SU-DHL-6 (cell line): ENCODE measurements at regions not wholly inside any gene's neighbourhood (a gene's known extent, or its start where the extent isn't known, plus 50 kb on each side); places are given as distances from the start of the nearest gene placed in this dataset.

Experiments used
- H2AFZ ChIP-seq: fragments of 200-600 bp; sonication (generic); 2 replicates; pipeline ENCODE4 v1.6.1; 2014; ENCODE audit warnings: low read depth, mild to moderate bottlenecking, moderate library complexity, mixed read lengths, antibody characterized with exemption, low read length; ENCODE audit not compliant: severe bottlenecking
- H3F3A ChIP-seq: fragments of 200-600 bp; shearing (Covaris generic); 2 replicates; pipeline ENCODE4 v1.6.0; 2016; ENCODE audit warnings: antibody characterized with exemption, mild to moderate bottlenecking; ENCODE audit not compliant: insufficient read depth
- H3K27ac ChIP-seq: fragments of 200-600 bp; sonication (generic); 2 replicates; pipeline ENCODE4 v1.5.1; 2016; ENCODE audit warnings: low read depth, mild to moderate bottlenecking, low read length, moderate library complexity, mixed read lengths
- H3K27me3 ChIP-seq: fragments of 200-600 bp; sonication (generic), shearing (Covaris generic); 2 replicates; pipeline ENCODE4 v1.6.0; 2014; ENCODE audit warnings: mild to moderate bottlenecking, low read length
- H3K36me3 ChIP-seq: fragments of 200-600 bp; sonication (generic); 2 replicates; pipeline ENCODE4 v1.6.1; 2014; ENCODE audit warnings: mild to moderate bottlenecking, low read length, mixed read lengths
- H3K4me2 ChIP-seq: fragments of 300-600, 200-600 bp; shearing (Covaris generic), sonication (generic); 2 replicates; pipeline ENCODE4 v1.6.0; 2014; ENCODE audit warnings: low read length, low read depth, mild to moderate bottlenecking; ENCODE audit not compliant: poor library complexity, severe bottlenecking
- H3K4me3 ChIP-seq: fragments of 200-600 bp; sonication (generic); 2 replicates; pipeline ENCODE4 v1.5.1; 2014; ENCODE audit warnings: antibody characterized with exemption, low read length, mild to moderate bottlenecking, mixed read lengths; ENCODE audit not compliant: insufficient read depth, poor library complexity, severe bottlenecking
- H3K79me2 ChIP-seq: fragments of 200-600 bp; sonication (generic); 2 replicates; pipeline ENCODE4 v1.6.1; 2014; ENCODE audit warnings: mild to moderate bottlenecking, low read length, moderate library complexity; ENCODE audit not compliant: insufficient read depth
- H3K9ac ChIP-seq: fragments of 200-600 bp; sonication (generic); 2 replicates; pipeline ENCODE4 v1.7.0; 2014; ENCODE audit warnings: mild to moderate bottlenecking, low read length
- H3K9me2 ChIP-seq: fragments of 200-600 bp; sonication (generic); replicated peaks from 2 replicates; pipeline ENCODE4 v1.6.1; 2014; ENCODE audit warnings: low read length; ENCODE audit not compliant: insufficient read depth
- H3K9me3 ChIP-seq: fragments of 200-600 bp; sonication (generic); 2 replicates; pipeline ENCODE4 v1.6.1; 2014; ENCODE audit warnings: low read length, mixed read lengths; ENCODE audit not compliant: insufficient read depth
- H4K20me1 ChIP-seq: fragments of 200-600 bp; sonication (generic); 2 replicates; pipeline ENCODE4 v1.6.1; 2014; ENCODE audit warnings: low read depth, mild to moderate bottlenecking, antibody characterized with exemption, low read length, moderate library complexity, mixed read lengths
- CTCF ChIP-seq: fragments of 200-600 bp; sonication (generic); IDR thresholded peaks from one replicate; pipeline ENCODE4 v1.5.1; 2017; ENCODE audit warnings: antibody characterized with exemption, mild to moderate bottlenecking, low read length, moderate library complexity; ENCODE audit not compliant: insufficient read depth, poor library complexity, severe bottlenecking
- EZH2phosphoT487 ChIP-seq: fragments of 200-600 bp; sonication (generic), shearing (Covaris generic); conservative IDR thresholded peaks from 2 replicates; pipeline ENCODE4 v1.6.1; 2018; ENCODE audit warnings: mild to moderate bottlenecking, antibody characterized with exemption, low read length, moderate library complexity, mixed read lengths

DNA sequence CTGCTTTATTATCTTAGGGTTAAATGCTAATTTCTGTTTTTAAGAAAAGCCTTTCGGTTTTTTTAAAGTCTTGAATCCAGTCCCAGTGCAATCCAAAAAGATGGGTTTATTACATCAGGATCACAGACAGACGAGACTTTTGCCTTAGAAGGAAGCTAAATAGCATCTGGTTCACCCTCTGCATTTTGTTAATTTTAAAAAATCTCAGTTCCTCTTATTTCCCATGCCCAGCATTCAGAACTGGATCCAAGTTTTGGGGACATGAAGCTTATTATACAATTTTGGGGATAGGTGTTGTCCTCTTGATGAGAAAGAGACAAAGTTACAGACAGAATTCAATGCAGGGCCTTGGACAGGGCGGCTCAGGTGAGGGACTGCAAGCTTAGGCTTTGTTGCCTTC lies 181.5 kb upstream of the LYSMD4 start:
- no peak for TF ChIP-seq CTCF
- H3K4me3 ChIP-seq = no peak overlapping the region
- no peak overlapping the region for H3K27ac ChIP-seq
- H2AFZ ChIP-seq = no peak overlapping the region
- no peaks in the 10 kb centered on the region for H4K20me1 ChIP-seq
- no peak overlapping the region for H3K9ac ChIP-seq
- no peak overlapping the region for H3K4me2 ChIP-seq
- no peaks in the 10 kb centered on the region for H3F3A ChIP-seq
- no peaks in the 10 kb centered on the region for H3K79me2 ChIP-seq
- no peaks in the 10 kb centered on the region for H3K9me2 ChIP-seq
- H3K9me3 ChIP-seq = no peaks in the 10 kb centered on the region
- H3K27me3 ChIP-seq = no peaks in the 10 kb centered on the region
- no peaks in the 10 kb centered on the region for H3K36me3 ChIP-seq

DNA sequence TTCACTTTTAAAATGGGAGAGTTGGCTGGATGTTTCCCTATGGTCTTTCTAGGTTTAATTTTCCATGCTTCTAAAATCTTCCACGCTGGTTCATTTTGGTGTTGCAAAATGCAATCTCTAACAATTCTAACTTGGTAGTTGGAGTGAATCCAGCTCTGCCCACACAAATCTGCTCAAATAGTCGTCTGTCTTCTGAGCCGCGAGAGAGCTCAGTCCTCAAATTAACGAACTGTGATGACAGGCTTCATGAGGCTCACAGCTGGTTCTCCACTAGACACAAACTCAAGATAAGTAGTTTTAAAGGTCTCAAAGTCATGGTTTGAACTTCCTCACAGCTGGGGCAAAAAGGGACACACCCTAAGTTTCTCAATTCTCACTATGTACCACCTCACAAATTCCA lies 178.6 kb upstream of the LYSMD4 start:
- H3K27ac ChIP-seq = no peak overlapping the region
- H3K9me2 ChIP-seq = no peaks in the 10 kb centered on the region
- no peaks in the 10 kb centered on the region for H3K9me3 ChIP-seq
- no peaks in the 10 kb centered on the region for H3F3A ChIP-seq
- H3K79me2 ChIP-seq = no peaks in the 10 kb centered on the region
- H3K27me3 ChIP-seq = no peaks in the 10 kb centered on the region
- no peak overlapping the region for H3K9ac ChIP-seq
- no peaks in the 10 kb centered on the region for H4K20me1 ChIP-seq
- no peaks in the 10 kb centered on the region for H3K36me3 ChIP-seq
- no peak overlapping the region for H3K4me3 ChIP-seq
- H3K4me2 ChIP-seq = no peak overlapping the region
- no peak for TF ChIP-seq EZH2phosphoT487
- TF ChIP-seq CTCF = no peak
- no peak overlapping the region for H2AFZ ChIP-seq

DNA sequence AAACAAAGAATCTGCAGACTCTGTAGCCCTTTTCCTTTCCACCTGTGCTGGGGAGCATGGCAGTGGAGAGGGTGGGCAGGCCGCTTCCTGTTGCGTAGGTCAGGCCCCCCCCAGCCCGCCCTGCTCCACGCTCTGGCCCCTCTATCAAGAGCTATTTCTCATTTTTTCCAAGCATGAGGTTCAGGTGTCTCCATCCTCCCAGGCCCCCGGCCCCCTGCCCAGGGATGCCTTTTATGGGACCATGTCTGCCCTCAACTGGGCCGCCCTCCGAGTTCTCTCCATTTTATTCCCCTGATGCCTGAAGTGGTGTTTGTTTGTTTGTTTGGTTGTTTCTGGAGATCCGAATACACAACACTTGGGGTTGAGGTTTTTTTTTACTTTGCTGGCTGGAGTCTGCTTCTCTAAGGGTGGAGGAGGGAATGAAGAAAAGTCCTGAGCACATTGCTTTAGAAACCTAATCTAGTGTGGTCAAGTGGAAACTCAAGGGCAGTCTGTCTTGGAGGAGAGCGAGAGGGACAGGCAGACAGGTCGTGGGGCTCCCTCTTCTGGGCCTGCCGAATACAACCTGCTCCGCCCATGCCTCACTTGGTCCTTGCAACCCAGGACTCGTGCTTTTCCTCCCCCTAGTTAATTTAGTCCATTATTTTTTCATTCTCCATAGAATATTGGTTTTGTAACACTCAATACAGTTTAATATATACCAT lies 176.5 kb upstream of the LYSMD4 start:
- Histone ChIP-seq H3K9ac (no peak overlapping the region), H3K9me2 (no peaks in the 10 kb centered on the region), H3K27ac (no peak overlapping the region), H3K27me3 (no peaks in the 10 kb centered on the region), H3K4me3 (no peak overlapping the region), H3K9me3 (no peaks in the 10 kb centered on the region), H3K79me2 (no peaks in the 10 kb centered on the region), H3K36me3 (no peaks in the 10 kb centered on the region), H3F3A (no peaks in the 10 kb centered on the region), H3K4me2 (no peak overlapping the region), H4K20me1 (no peaks in the 10 kb centered on the region), H2AFZ (no peak overlapping the region)
- TF ChIP-seq CTCF = no peak
- TF ChIP-seq EZH2phosphoT487 = no peak

DNA sequence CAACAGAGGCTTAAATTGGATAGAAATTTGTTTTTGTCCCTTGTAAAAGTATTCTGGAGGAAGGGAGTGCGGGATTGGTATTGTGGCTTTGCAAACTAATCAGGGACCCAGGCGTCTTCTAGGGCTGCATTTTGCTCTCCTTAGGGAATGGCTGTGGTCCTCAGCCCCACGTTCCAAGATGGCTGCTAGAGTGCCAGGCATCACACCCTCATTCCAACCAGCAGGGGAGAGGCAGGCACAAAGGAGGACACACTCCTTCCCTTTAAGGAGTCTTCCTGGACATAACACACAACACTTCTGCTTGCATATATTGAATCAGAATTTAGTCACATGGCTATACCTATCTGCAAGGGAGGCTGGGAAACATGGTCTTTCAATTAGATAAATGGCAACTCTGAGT lies 174.5 kb upstream of the LYSMD4 start:
- H3K27ac ChIP-seq = no peak overlapping the region
- H3F3A ChIP-seq = no peaks in the 10 kb centered on the region
- H3K36me3 ChIP-seq = no peaks in the 10 kb centered on the region
- H3K79me2 ChIP-seq = no peaks in the 10 kb centered on the region
- TF ChIP-seq CTCF = no peak
- TF ChIP-seq EZH2phosphoT487 = no peak
- no peak overlapping the region for H2AFZ ChIP-seq
- no peak overlapping the region for H3K4me3 ChIP-seq
- no peak overlapping the region for H3K4me2 ChIP-seq
- no peaks in the 10 kb centered on the region for H3K9me2 ChIP-seq
- H3K9ac ChIP-seq = no peak overlapping the region
- H3K27me3 ChIP-seq = no peaks in the 10 kb centered on the region
- no peaks in the 10 kb centered on the region for H4K20me1 ChIP-seq
- no peaks in the 10 kb centered on the region for H3K9me3 ChIP-seq
